PFSK-1 (cell line): ENCODE measurements at regions not wholly inside any gene's neighbourhood (a gene's known extent, or its start where the extent isn't known, plus 50 kb on each side); places are given as distances from the start of the nearest gene placed in this dataset.

Source experiments
- FOXP2 ChIP-seq: optimal IDR thresholded peaks from 2 replicates; pipeline ENCODE3; 2011; ENCODE audit warnings: borderline replicate concordance, control low read depth, inconsistent platforms; ENCODE audit not compliant: insufficient read depth; ENCODE audit errors: extremely low read length, extremely low read depth
- POLR2AphosphoS5 ChIP-seq: IDR thresholded peaks from 2 replicates; pipeline ENCODE4 v1.6.1; 2012; ENCODE audit warnings: low read depth, mild to moderate bottlenecking, control low read depth, low read length, moderate library complexity
- REST ChIP-seq, 2 experiments: IDR thresholded peaks; 2 replicates each; pipeline versions ENCODE4 v1.6.1 to v1.8.0; 2011 to 2012; ENCODE audit warnings: low read depth in 2 of 2, low read length in 2 of 2, control low read depth in 1 of 2, inconsistent platforms in 1 of 2, mild to moderate bottlenecking in 1 of 2, moderate library complexity in 1 of 2; ENCODE audit not compliant: insufficient read depth in 1 of 2
- SIN3A ChIP-seq: IDR thresholded peaks from 2 replicates; pipeline ENCODE4 v1.6.1; 2012; ENCODE audit warnings: mild to moderate bottlenecking, low read length, moderate library complexity, borderline replicate concordance; ENCODE audit not compliant: insufficient read depth
- TAF1 ChIP-seq: IDR thresholded peaks from 2 replicates; pipeline ENCODE4 v1.6.1; 2012; ENCODE audit warnings: low read length, control low read depth, borderline replicate concordance; ENCODE audit not compliant: insufficient read depth

- TF ChIP-seq REST (IDR thresholded peaks at IDR 0.05; ENCODE audit: insufficient read depth in 1 of 2, low read depth in 2 of 2, low read length in 2 of 2) (no peak), POLR2AphosphoS5 (no peak)
Measured at GRCh38 chr3:104519068-104519467, 847.6 kb upstream of the ALCAM start.

- TF ChIP-seq POLR2AphosphoS5 (no peak), TAF1 (no peak), REST (IDR thresholded peaks at IDR 0.05; ENCODE audit: insufficient read depth in 1 of 2, low read depth in 2 of 2, low read length in 2 of 2) (no peak), SIN3A (no peak)
Measured at GRCh38 chr3:104519468-104520227, 847.1 kb upstream of the ALCAM start.

- TF ChIP-seq REST (IDR thresholded peaks at IDR 0.05; ENCODE audit: insufficient read depth in 1 of 2, low read depth in 2 of 2, low read length in 2 of 2): no peak
- TF ChIP-seq SIN3A: no peak
- TF ChIP-seq TAF1: no peak
- TF ChIP-seq FOXP2: no peak
- no peak for TF ChIP-seq POLR2AphosphoS5
Measured at GRCh38 chr3:104520228-104520655, 846.5 kb upstream of the ALCAM start.

- no peak for TF ChIP-seq FOXP2
- TF ChIP-seq POLR2AphosphoS5: no peak
- TF ChIP-seq REST (IDR thresholded peaks at IDR 0.05; ENCODE audit: insufficient read depth in 1 of 2, low read depth in 2 of 2, low read length in 2 of 2): no peak
- no peak for TF ChIP-seq TAF1
- no peak for TF ChIP-seq SIN3A
Measured at GRCh38 chr3:104521606-104522336, 844.9 kb upstream of the ALCAM start.
